B cell (primary cell): ENCODE measurements at regions not wholly inside any gene's neighbourhood (a gene's known extent, or its start where the extent isn't known, plus 50 kb on each side); places are given as distances from the start of the nearest gene placed in this dataset.

ENCODE experiments used
- ATAC-seq: fragments of 200-7000 bp; cut with Tn5 transposase; one replicate; pipeline ENCODE4 v1.10.0; 2021; ENCODE audit warnings: low read depth, mild to moderate bottlenecking, moderate number of reproducible peaks, moderate library complexity
- CTCF ChIA-PET: fragments of 350-600 bp; sonication (Branson Sonifier 250); formaldehyde crosslinking; loops from one replicate; lab custom pipeline; 2021; ENCODE audit warnings: antibody characterized with exemption, inconsistent platforms; lab: Charles Lee
- POLR2A ChIA-PET: fragments of 350-600 bp; sonication (Branson Sonifier 250); formaldehyde crosslinking; loops from one replicate; lab custom pipeline; 2021; ENCODE audit warnings: antibody characterized with exemption; lab: Charles Lee
- DNase-seq: peaks from one replicate; pipeline ENCODE4 v3.0.0; 2013
- H2AFZ ChIP-seq: 2 replicates; pipeline ENCODE4 v1.6.1; 2012; ENCODE audit warnings: mild to moderate bottlenecking, low read depth, low read length; ENCODE audit not compliant: insufficient read depth, poor library complexity, severe bottlenecking
- H3K27ac ChIP-seq, 2 donors: 1 replicate in 1 of 2; 2 replicates in 1 of 2; pipeline ENCODE4 v1.5.1; 2012 to 2013; ENCODE audit warnings: low read length in 2 of 2, mild to moderate bottlenecking in 2 of 2, moderate library complexity in 1 of 2
- H3K27me3 ChIP-seq, 4 experiments: fragments of 200-600 bp in 1 of 4; sonication (generic) in 1 of 4; replicated peaks in 1 of 4; 1 replicate in 2 of 4; 2 replicates in 2 of 4; pipeline versions ENCODE4 v1.6.1 to v1.7.0; 2013 to 2016; ENCODE audit warnings: low read length in 3 of 4, mild to moderate bottlenecking in 2 of 4, mixed read lengths in 1 of 4, moderate library complexity in 1 of 4; ENCODE audit not compliant: insufficient read depth in 4 of 4, control insufficient read depth in 3 of 4; ENCODE audit errors: control extremely low read depth in 1 of 4
- H3K36me3 ChIP-seq, 2 experiments: replicated peaks in 1 of 2; 1 replicate in 1 of 2; 2 replicates in 1 of 2; pipeline versions ENCODE4 v1.6.1 to v1.7.1; 2013; ENCODE audit warnings: low read length in 1 of 2; ENCODE audit not compliant: insufficient read depth in 2 of 2, control insufficient read depth in 1 of 2; ENCODE audit errors: control extremely low read depth in 1 of 2, extremely low read depth in 1 of 2
- H3K4me1 ChIP-seq, 2 donors: fragments of 200-600 bp in 1 of 2; sonication (generic) in 1 of 2; 1 replicate in 1 of 2; 2 replicates in 1 of 2; pipeline versions ENCODE4 v1.5.1 to v1.6.1; 2013 to 2017; ENCODE audit warnings: low read length in 2 of 2; ENCODE audit not compliant: control insufficient read depth in 2 of 2, insufficient read depth in 2 of 2
- H3K4me2 ChIP-seq: replicated peaks from 2 replicates; pipeline ENCODE3; 2012; ENCODE audit warnings: mild to moderate bottlenecking, low read depth, low read length; ENCODE audit not compliant: poor library complexity, severe bottlenecking
- H3K4me3 ChIP-seq, 5 experiments: fragments of 200-600 bp in 1 of 5; sonication (generic) in 1 of 5; 1 replicate in 3 of 5; 2 replicates in 2 of 5; pipeline versions ENCODE4 v1.5.1 to v1.7.0; 2011 to 2016; ENCODE audit warnings: low read length in 4 of 5, mild to moderate bottlenecking in 4 of 5, low read depth in 2 of 5, control low read depth in 1 of 5, moderate library complexity in 1 of 5; ENCODE audit not compliant: insufficient read depth in 1 of 5; ENCODE audit errors: control extremely low read depth in 1 of 5, extremely low read depth in 1 of 5
- H3K79me2 ChIP-seq: fragments of 200-600 bp; sonication (generic); one replicate; pipeline ENCODE4 v1.6.0; 2016; ENCODE audit warnings: low read length; ENCODE audit not compliant: control insufficient read depth, insufficient read depth
- H3K9ac ChIP-seq: fragments of 200-600 bp; sonication (generic); 2 replicates; pipeline ENCODE4 v1.6.1; 2017; ENCODE audit warnings: mild to moderate bottlenecking, low read length, moderate library complexity
- H3K9me3 ChIP-seq, 3 donors: one replicate each; pipeline versions ENCODE4 v1.6.1 to v1.7.1; 2013; ENCODE audit warnings: low read length in 2 of 3; ENCODE audit not compliant: control insufficient read depth in 2 of 3, insufficient read depth in 1 of 3; ENCODE audit errors: control extremely low read depth in 1 of 3
- H4K20me1 ChIP-seq: 2 replicates; pipeline ENCODE4 v1.6.0; 2012; ENCODE audit warnings: mild to moderate bottlenecking, low read length; ENCODE audit not compliant: insufficient read depth, control insufficient read depth, poor library complexity, severe bottlenecking
- H3K27ac Mint-ChIP-seq: one replicate; pipeline ENCODE4 v1.8.0; 2021; ENCODE audit warnings: mixed read lengths
- H3K27me3 Mint-ChIP-seq: one replicate; pipeline ENCODE4 v1.8.0; 2021; ENCODE audit warnings: mixed read lengths
- H3K4me1 Mint-ChIP-seq: one replicate; pipeline ENCODE4 v1.8.0; 2021; ENCODE audit warnings: mixed read lengths
- H3K4me3 Mint-ChIP-seq: one replicate; pipeline ENCODE4 v1.8.0; 2021; ENCODE audit warnings: mixed read lengths
- H3K9me3 Mint-ChIP-seq: one replicate; pipeline ENCODE4 v1.8.0; 2022; ENCODE audit warnings: mixed read lengths; ENCODE audit not compliant: insufficient read depth
- EZH2 ChIP-seq: IDR thresholded peaks from 2 replicates; pipeline ENCODE4 v1.6.1; 2012; ENCODE audit warnings: borderline replicate concordance, low read depth, mild to moderate bottlenecking, moderate library complexity, low read length; ENCODE audit not compliant: insufficient read depth, poor library complexity, severe bottlenecking
- WGBS: methylation state at CpG from one replicate; pipeline ENCODE4 v1.1.5; 2013; ENCODE audit warnings: missing lambda C conversion rate; ENCODE audit not compliant: insufficient coverage; 5-methylcytosine and 5-hydroxymethylcytosine counted together
- intact Hi-C: fragments of 100-400 bp; cut with micrococcal nuclease; formaldehyde crosslinking; loops from one replicate; pipeline ENCODE4 v1.10.0; 2022
- TF ChIP-seq, protein P1 (sequence below): fragments of 200-600 bp; IDR thresholded peaks from one replicate; pipeline ENCODE4 v1.8.0; 2022; ENCODE audit warnings: antibody characterized with exemption, mild to moderate bottlenecking

GRCh38 chr5:135711911-135712310 is 122.6 kb upstream of the SLC25A48 start:
- Histone ChIP-seq H3K79me2 (no peaks in the 10 kb centered on the region), H3K4me1 (no peaks in the 10 kb centered on the region), H3K36me3 (no peaks in the 10 kb centered on the region), H3K4me3 (no peak overlapping the region), H3K27me3 (peaks cover 0 to 4% (median 2%) of the 10 kb centered on the region in 4 experiments), H3K9ac (no peak overlapping the region), H3K27ac (no peak overlapping the region), H2AFZ (no peak overlapping the region), H4K20me1 (no peaks in the 10 kb centered on the region), H3K9me3 (peaks cover 0 to 6% (median 0%) of the 10 kb centered on the region in 3 donors), H3K4me2 (no peak overlapping the region)
- ATAC-seq (no peak), DNase-seq (no peak)
- no peak overlapping the region for H3K27ac Mint-ChIP-seq
- ChIA-PET CTCF (no interaction called here), POLR2A (no interaction called here)
- TF ChIP-seq EZH2: no peak
- TF ChIP-seq, protein P1, sequence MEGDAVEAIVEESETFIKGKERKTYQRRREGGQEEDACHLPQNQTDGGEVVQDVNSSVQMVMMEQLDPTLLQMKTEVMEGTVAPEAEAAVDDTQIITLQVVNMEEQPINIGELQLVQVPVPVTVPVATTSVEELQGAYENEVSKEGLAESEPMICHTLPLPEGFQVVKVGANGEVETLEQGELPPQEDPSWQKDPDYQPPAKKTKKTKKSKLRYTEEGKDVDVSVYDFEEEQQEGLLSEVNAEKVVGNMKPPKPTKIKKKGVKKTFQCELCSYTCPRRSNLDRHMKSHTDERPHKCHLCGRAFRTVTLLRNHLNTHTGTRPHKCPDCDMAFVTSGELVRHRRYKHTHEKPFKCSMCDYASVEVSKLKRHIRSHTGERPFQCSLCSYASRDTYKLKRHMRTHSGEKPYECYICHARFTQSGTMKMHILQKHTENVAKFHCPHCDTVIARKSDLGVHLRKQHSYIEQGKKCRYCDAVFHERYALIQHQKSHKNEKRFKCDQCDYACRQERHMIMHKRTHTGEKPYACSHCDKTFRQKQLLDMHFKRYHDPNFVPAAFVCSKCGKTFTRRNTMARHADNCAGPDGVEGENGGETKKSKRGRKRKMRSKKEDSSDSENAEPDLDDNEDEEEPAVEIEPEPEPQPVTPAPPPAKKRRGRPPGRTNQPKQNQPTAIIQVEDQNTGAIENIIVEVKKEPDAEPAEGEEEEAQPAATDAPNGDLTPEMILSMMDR: no peak
- intact Hi-C loops: no loop called here
- no peaks in the 10 kb centered on the region for H3K4me1 Mint-ChIP-seq
- no peak overlapping the region for H3K4me3 Mint-ChIP-seq
- whole genome bisulfite sequencing: 95% methylated on average over 3 of the region's 6 CpGs
- H3K9me3 Mint-ChIP-seq: no peaks in the 10 kb centered on the region
- peaks cover 11% of the 10 kb centered on the region for H3K27me3 Mint-ChIP-seq

DNA sequence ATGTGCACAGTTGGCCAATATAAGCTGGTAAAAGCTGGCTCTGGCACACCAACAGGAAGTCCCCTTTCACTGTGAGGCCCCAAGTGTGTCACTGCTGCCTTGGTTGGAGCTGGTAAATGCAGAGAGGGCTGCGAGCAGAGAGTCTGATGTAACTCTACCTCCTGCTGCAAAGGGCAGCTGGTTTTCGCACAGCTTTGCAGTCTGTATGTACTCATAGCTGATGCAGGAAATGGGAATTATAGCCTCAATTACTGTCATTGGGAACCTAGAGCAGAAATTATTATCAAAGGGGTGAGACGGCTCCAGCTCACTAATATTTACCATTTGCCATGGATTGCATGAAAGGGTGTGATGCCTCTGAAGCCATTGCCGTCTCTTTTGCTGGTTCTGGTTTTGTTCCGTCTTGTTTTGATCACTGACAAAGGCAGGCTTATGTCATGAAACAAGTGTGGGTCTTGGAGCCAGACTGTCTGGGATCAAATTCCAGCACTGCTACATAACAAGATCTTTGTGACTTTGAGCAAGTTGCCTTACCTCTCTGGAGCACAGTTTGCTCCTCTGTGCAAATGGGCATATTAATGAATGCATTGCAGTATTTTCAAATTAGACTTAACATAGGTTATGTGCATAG is 124.3 kb upstream of the SLC25A48 start:
- CTCF ChIA-PET: no interaction called here
- Mint-ChIP-seq H3K4me1 (no peaks in the 10 kb centered on the region), H3K9me3 (no peaks in the 10 kb centered on the region), H3K27ac (no peak overlapping the region), H3K4me3 (no peak overlapping the region), H3K27me3 (peaks cover 15% of the 10 kb centered on the region)
- H3K4me3 ChIP-seq: no peak overlapping the region
- POLR2A ChIA-PET: no interaction called here
- 98% methylated on average over 4 of the region's 5 CpGs for WGBS
- no peaks in the 10 kb centered on the region for H3K4me1 ChIP-seq
- no peaks in the 10 kb centered on the region for H4K20me1 ChIP-seq
- peaks cover 0 to 6% (median 0%) of the 10 kb centered on the region in 3 donors for H3K9me3 ChIP-seq
- H3K4me2 ChIP-seq: no peak overlapping the region
- H3K9ac ChIP-seq: no peak overlapping the region
- no peak overlapping the region for H3K27ac ChIP-seq
- ATAC-seq: no peak
- TF ChIP-seq EZH2: no peak
- no peaks in the 10 kb centered on the region for H3K79me2 ChIP-seq
- intact Hi-C loops: no loop called here
- DNase-seq: no peak
- H3K27me3 ChIP-seq: peaks cover 0 to 4% (median 2%) of the 10 kb centered on the region in 4 experiments
- no peak overlapping the region for H2AFZ ChIP-seq
- no peaks in the 10 kb centered on the region for H3K36me3 ChIP-seq
